Activated B cell treated with CpG ODN at 0.5 μM for 24 hours (primary cell): ENCODE measurements at regions not wholly inside any gene's neighbourhood (a gene's known extent, or its start where the extent isn't known, plus 50 kb on each side); places are given as distances from the start of the nearest gene placed in this dataset.

Experiments
- ATAC-seq: fragments of 200-7000 bp; cut with Tn5 transposase; one replicate; pipeline ENCODE4 v1.10.0; 2021; ENCODE audit warnings: low read depth, mild to moderate bottlenecking, moderate library complexity
- CTCF ChIA-PET: fragments of 350-600 bp; sonication (Branson Sonifier 250); formaldehyde crosslinking; loops from one replicate; lab custom pipeline; 2021; ENCODE audit warnings: antibody characterized with exemption; lab: Charles Lee
- POLR2A ChIA-PET: fragments of 350-600 bp; sonication (Branson Sonifier 250); formaldehyde crosslinking; loops from one replicate; lab custom pipeline; 2021; ENCODE audit warnings: antibody characterized with exemption; lab: Charles Lee
- DNase-seq: peaks from one replicate; pipeline ENCODE4 v3.0.0; 2022
- H3K27ac Mint-ChIP-seq: one replicate; pipeline ENCODE4 v1.8.0; 2020; ENCODE audit warnings: mixed read lengths
- H3K27me3 Mint-ChIP-seq: one replicate; pipeline ENCODE4 v1.8.0; 2021; ENCODE audit warnings: mixed read lengths
- H3K36me3 Mint-ChIP-seq: one replicate; pipeline ENCODE4 v1.8.0; 2021; ENCODE audit warnings: low read depth, mixed read lengths
- H3K4me1 Mint-ChIP-seq: one replicate; pipeline ENCODE4 v1.8.0; 2021; ENCODE audit warnings: mixed read lengths
- H3K4me3 Mint-ChIP-seq: one replicate; pipeline ENCODE4 v1.8.0; 2020; ENCODE audit warnings: mild to moderate bottlenecking, mixed read lengths
- H3K9me3 Mint-ChIP-seq: one replicate; pipeline ENCODE4 v1.8.0; 2020; ENCODE audit warnings: mixed read lengths
- intact Hi-C: fragments of 100-400 bp; cut with micrococcal nuclease; formaldehyde crosslinking; loops from one replicate; pipeline ENCODE4 v1.15.1; 2024
- TF ChIP-seq, protein P1 (sequence below): fragments of 200-600 bp; IDR thresholded peaks from one replicate; pipeline ENCODE4 v1.8.0; 2022; ENCODE audit warnings: antibody characterized with exemption, mild to moderate bottlenecking

DNA sequence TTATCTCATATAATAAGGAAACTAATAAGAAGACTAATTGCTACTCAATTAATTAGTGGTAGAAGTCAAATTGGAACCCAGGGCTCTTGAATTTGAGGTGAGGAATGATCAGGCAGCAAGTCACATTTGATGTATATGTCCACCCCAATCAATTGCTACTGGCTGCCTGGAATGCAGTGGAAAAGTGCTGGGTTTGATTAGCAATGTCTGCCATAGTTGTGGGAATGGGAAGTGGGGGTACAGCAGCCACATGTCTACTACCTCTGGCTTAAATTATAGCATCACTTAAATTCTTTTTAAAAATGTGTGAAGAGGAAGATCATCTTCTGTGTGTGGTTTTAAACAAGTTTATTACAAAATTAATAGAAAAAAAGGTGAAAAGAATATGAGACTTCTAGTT is 50.8 kb upstream of the NAV2 start:
- Mint-ChIP-seq H3K9me3 (no peaks in the 10 kb centered on the region), H3K27ac (no peak overlapping the region), H3K4me1 (no peaks in the 10 kb centered on the region), H3K27me3 (peaks cover 8% of the 10 kb centered on the region), H3K36me3 (no peaks in the 10 kb centered on the region), H3K4me3 (no peak overlapping the region)
- DNase-seq (no peak), ATAC-seq (no peak)
- CTCF ChIA-PET: no interaction called here
- intact Hi-C loops: no loop called here
- TF ChIP-seq, protein P1, sequence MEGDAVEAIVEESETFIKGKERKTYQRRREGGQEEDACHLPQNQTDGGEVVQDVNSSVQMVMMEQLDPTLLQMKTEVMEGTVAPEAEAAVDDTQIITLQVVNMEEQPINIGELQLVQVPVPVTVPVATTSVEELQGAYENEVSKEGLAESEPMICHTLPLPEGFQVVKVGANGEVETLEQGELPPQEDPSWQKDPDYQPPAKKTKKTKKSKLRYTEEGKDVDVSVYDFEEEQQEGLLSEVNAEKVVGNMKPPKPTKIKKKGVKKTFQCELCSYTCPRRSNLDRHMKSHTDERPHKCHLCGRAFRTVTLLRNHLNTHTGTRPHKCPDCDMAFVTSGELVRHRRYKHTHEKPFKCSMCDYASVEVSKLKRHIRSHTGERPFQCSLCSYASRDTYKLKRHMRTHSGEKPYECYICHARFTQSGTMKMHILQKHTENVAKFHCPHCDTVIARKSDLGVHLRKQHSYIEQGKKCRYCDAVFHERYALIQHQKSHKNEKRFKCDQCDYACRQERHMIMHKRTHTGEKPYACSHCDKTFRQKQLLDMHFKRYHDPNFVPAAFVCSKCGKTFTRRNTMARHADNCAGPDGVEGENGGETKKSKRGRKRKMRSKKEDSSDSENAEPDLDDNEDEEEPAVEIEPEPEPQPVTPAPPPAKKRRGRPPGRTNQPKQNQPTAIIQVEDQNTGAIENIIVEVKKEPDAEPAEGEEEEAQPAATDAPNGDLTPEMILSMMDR: no peak
- POLR2A ChIA-PET: no interaction called here

GRCh38 chr11:19660076-19660475 is 52.6 kb upstream of the NAV2 start:
- H3K27ac Mint-ChIP-seq: no peak overlapping the region
- DNase-seq: no peak
- CTCF ChIA-PET: no interaction called here
- POLR2A ChIA-PET: no interaction called here
- intact Hi-C loops: no loop called here
- no peaks in the 10 kb centered on the region for H3K4me1 Mint-ChIP-seq
- no peak overlapping the region for H3K4me3 Mint-ChIP-seq
- TF ChIP-seq, protein P1: no peak
- H3K27me3 Mint-ChIP-seq: peaks cover 5% of the 10 kb centered on the region
- H3K9me3 Mint-ChIP-seq: no peaks in the 10 kb centered on the region
- no peaks in the 10 kb centered on the region for H3K36me3 Mint-ChIP-seq
- no peak for ATAC-seq

DNA sequence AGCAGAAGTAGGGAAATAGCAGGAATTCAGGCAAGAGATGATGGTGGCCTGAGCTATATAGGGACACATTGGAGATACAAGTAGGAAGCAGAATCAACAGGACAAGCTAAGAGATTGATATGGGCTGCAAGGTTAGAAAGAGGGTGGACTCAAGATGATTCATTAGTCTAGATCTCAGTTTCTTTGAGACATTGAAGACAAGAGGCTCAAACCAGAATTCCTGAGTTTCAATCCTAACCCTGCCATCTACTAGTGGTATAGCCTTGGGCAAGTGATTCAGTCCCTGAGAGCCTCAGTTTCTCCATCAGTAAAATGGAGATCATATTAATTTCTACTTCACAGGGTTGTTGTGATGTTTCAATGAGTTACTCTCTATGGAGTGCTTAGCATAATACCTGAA is 53.1 kb upstream of the NAV2 start:
- H3K27me3 Mint-ChIP-seq: peaks cover 5% of the 10 kb centered on the region
- ChIA-PET POLR2A (no interaction called here), CTCF (no interaction called here)
- no peak overlapping the region for H3K27ac Mint-ChIP-seq
- peaks cover 3% of the 10 kb centered on the region for H3K9me3 Mint-ChIP-seq
- H3K4me1 Mint-ChIP-seq: no peaks in the 10 kb centered on the region
- ATAC-seq: no peak
- no peaks in the 10 kb centered on the region for H3K36me3 Mint-ChIP-seq
- TF ChIP-seq, protein P1: no peak
- no peak for DNase-seq
- intact Hi-C loops: no loop called here
- no peak overlapping the region for H3K4me3 Mint-ChIP-seq

DNA sequence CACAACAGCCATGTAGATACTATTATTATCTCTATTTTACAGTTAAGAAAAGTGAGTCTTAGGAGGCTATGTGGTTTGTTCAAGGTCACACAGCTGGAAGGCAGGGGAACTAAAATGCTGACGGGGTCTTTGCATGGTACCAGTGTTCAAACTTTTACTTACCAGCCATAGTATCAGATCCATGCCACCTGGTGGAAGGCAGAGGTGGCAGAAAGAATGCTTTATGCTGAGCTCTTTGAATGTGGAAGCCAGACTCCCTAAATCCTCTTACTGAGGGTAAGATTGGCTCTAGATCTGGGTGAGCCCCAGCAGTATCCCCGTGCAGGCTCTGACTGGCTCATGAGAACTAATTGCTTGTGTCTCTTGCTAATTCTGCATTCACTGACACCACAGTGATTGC is 54.3 kb upstream of the NAV2 start:
- Mint-ChIP-seq H3K9me3 (peaks cover 3% of the 10 kb centered on the region), H3K4me1 (no peaks in the 10 kb centered on the region), H3K27me3 (no peaks in the 10 kb centered on the region), H3K27ac (no peak overlapping the region), H3K4me3 (no peak overlapping the region), H3K36me3 (no peaks in the 10 kb centered on the region)
- DNase-seq (no peak), ATAC-seq (no peak)
- POLR2A ChIA-PET: no interaction called here
- intact Hi-C loops: no loop called here
- TF ChIP-seq, protein P1: no peak
- CTCF ChIA-PET: no interaction called here

GRCh38 chr11:19656140-19656541 is 56.5 kb upstream of the NAV2 start:
- POLR2A ChIA-PET: no interaction called here
- TF ChIP-seq, protein P1: no peak
- H3K27ac Mint-ChIP-seq: no peak overlapping the region

More at GRCh38 chr11:19656140-19656541, 56.5 kb upstream of the NAV2 start:
- CTCF ChIA-PET: no interaction called here
- no peak for ATAC-seq
- H3K4me3 Mint-ChIP-seq: no peak overlapping the region
- no peaks in the 10 kb centered on the region for H3K36me3 Mint-ChIP-seq
- H3K27me3 Mint-ChIP-seq: no peaks in the 10 kb centered on the region
- peaks cover 3% of the 10 kb centered on the region for H3K9me3 Mint-ChIP-seq
- intact Hi-C loops: no loop called here
- no peak for DNase-seq
- H3K4me1 Mint-ChIP-seq: no peaks in the 10 kb centered on the region
